GM21447 (cell line): ENCODE measurements at regions not wholly inside any gene's neighbourhood (a gene's known extent, or its start where the extent isn't known, plus 50 kb on each side); places are given as distances from the start of the nearest gene placed in this dataset.

ENCODE experiments used
- ATAC-seq: cut with Tn5 transposase; IDR thresholded peaks from one replicate; pipeline ENCODE4 v1.9.1; 2021; ENCODE audit not compliant: unreplicated experiment

DNA sequence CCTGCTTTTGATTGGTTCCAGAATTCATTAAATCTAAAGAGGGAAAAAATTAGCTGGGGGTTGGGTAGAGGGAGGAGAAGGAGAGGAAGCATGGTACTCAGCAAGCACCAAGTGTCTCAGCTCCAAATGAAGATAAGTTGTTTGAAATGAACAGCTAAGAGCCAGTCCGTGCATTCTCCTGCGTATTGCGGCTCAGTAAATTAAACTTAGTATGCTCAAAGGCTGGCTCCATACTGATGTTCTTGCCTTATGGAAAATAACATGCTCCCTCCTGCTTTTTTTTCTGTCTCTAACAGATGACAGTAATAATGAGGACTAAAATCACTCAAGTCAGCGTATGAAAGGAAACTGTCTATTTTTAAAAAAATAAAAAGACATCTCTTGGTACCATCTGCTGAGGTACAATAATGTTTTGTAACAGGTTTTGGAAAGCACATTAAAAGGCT is 161.0 kb downstream of the SPATA31D1 start:
- no peak for ATAC-seq

GRCh38 chr9:82152181-82152580 is 163.6 kb downstream of the SPATA31D1 start:
- no peak for ATAC-seq

GRCh38 chr9:82153032-82153431 is 164.5 kb downstream of the SPATA31D1 start:
- ATAC-seq: no peak

- no peak for ATAC-seq
Observed at GRCh38 chr9:82154573-82154972, 166.0 kb downstream of the SPATA31D1 start.

- ATAC-seq: no peak
Observed at GRCh38 chr9:82161876-82162275, 173.3 kb downstream of the SPATA31D1 start.

- no peak for ATAC-seq
Observed at GRCh38 chr9:82164159-82164558, 175.6 kb downstream of the SPATA31D1 start.

GRCh38 chr9:82167296-82167695 is 178.7 kb downstream of the SPATA31D1 start:
- ATAC-seq: no peak

DNA sequence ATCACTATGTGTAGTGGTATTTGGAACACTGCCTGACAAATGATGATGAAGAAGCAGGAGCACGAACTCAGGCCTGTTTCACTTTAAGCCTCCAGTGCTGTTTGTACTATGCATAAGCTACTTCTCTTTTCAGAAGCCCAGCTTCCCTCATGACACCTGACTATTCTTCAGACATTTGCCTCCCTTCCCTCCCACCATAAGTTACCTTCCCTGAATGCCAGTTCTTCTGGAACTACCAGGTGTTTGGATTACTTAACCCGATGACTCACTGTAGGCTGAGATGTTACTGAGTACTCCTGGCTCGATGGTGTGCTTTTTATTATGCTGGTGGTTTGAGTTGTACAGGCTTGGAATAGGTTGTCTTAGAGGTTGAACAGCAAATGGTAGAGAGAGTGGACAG is 180.0 kb downstream of the SPATA31D1 start:
- ATAC-seq: no peak

DNA sequence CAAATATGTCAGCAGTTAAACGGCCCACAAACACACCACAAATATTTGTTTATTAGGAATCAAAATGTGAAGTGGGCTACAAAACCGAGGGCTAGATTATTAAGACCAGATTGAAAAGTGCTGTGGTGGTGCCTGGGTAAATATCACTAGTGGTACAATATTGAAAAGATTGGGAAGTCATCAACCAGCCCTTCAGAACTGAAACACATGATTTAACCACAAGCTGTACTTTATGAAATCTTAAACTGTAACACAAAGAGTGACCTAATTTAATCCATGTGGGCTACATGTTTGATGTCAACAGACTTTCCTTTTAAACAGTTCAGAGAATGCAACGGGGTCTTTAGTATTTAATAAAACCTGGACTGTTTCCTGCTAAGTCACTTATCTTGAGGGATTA is 182.3 kb downstream of the SPATA31D1 start:
- ATAC-seq: no peak

DNA sequence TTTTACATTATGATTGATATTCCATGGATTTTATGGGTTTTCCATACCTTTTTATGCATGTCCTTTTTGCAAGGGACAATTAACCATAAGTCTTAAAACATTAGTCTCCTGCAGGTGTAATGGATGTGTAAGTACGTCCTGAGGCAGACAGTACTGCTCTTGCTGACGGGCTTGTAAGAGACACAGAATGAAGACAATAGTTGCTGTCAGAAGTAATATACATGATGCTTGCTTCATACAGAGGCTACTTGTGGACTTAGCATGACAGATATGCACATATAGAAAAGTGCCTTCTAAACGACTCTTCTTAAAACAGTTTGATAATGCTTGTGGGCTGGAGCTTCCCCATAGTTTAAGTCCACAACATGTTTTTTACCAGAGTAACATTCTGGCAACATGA is 182.7 kb downstream of the SPATA31D1 start:
- no peak for ATAC-seq

DNA sequence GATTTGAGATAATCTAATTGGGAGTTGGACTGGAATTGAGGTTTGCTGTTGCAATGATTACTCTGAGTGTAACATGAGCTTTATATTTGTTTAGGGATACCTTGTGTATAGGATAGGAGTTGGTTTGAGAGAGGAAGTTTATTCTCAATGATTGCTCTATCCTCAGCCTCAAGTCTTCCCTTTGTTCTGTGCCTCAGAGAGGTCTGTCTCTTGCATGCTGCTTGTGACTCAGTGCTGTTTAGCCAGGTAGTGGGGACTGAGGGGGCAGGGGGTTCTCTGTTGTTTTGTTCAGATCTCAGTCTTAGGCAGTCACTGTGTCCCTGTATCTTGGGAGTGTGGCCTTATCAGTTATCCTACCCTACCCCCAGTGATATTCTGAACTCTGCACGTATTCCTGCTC is 192.1 kb downstream of the SPATA31D1 start:
- no peak for ATAC-seq

DNA sequence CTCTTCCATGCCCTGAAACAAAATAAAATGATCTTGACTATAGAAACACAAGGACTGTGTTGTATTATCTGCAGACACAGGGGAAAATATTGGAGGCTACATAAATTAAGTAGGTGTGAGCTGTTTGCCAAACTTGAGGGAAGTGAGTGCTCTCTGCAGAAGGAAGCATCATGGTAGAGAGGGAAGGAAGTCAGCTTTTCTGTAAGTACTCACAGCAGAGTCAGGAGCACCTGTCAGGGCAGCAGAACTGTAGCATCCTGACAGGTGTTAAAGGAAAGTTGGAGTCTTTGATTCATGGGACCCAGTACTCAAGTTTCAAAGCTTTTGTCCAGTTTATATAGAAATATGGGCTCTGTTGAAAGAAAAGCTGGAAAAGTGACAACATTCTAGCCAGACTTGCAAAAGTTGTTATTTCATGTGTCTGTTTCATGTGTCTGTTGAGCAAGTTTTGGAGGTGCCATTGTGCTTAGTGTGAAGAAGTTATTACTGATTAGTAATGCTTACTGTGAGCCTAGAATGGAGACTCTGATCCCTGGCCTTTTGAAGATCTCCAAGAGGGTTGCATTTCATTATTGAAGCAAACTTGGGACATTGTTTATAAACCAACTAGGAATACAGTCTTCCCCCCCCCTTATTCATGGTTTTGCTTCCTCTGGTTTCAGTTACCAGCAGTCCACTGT is 194.7 kb downstream of the SPATA31D1 start:
- ATAC-seq: no peak

- no peak for ATAC-seq
Observed at GRCh38 chr9:82184524-82184923, 196.0 kb downstream of the SPATA31D1 start.

DNA sequence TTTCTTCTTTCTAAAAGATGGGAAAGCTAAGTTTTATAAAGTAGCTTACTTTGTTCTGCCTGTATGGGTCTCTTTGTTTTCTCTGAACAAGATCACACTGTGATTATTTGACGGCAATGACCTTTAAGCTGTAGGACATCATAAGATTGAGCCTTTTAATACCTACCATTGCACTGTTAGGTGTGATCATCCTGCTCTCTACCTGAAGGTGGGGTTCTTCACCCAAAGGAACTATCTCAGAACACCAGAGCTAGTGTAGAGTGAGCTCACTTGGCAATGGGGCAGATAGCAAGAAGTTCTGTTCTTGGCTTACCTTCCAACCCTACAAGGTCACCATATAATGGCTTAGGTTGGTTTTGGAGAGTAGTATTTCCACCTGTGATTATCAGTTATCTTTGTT is 200.2 kb downstream of the SPATA31D1 start:
- ATAC-seq: no peak

DNA sequence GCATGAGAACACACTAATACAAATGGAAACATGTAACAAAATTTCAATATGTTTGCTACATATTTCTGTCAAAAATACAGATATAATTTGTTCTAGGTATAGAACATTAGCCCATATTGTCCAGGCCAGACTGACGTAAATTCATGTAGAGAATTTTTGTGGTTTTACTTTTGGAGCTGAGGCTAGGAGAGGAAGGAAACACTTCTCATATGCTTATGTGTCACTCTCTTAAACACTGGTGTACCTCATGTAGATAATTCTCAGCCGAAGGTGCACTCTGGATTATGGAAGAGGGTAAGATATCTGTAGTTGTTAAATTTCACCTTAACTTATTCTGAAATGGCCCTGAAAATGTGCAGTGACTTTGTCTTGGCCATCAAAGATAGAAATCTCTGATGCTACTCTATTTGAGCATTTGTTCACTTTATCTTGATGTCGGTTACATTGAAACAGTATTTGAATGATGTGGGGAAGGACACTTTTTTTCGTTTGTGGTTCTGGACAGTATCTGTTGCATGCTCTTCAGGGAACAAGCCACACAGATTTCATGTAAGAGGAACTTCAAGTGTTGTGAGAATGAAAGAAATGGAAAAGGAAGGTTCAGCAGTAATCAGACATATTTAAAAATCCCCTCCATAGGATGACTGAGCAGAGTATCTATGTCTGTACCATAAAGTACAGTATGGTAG is 202.7 kb downstream of the SPATA31D1 start:
- no peak for ATAC-seq

GRCh38 chr9:82192211-82192610 is 203.6 kb downstream of the SPATA31D1 start:
- ATAC-seq: no peak

DNA sequence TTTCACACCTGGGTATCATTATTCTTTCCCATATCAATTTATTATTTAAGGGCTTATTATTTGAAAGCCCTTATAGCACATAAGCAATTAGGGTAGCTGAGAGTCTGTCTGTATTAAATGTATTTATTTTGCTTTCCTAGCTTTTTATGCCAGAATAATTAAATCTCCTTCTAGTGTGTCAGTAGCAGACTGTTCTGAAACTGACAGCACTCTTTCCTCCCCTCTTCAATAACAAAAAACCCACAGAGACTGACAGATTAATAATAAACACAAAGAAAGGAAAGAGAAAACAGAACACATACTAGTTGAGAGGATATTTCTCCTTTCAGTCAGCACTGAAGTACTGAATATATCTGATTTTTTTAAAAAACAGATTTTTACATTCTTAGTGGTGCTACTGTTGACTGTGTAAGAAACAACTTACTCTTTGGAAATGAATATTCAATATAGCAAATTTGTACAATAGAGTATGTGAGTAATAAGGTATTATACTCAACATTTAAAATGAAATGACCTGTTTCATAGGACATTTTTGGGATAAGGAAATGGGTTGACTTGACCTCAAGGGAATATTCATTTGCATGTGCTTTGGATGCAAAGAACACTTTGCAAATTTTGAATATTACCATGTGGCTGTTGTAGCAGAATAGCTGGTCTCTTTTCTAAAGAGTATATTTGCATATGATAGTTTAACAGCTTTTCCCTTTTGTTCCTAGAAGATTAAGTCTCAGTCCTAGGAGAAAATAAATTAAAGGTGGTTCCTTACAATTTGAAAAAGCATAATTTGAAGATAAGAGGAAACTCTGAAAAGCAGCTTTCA is 208.3 kb downstream of the SPATA31D1 start:
- ATAC-seq: no peak

- ATAC-seq: no peak
Observed at GRCh38 chr9:82201196-82201595, 212.6 kb downstream of the SPATA31D1 start.

GRCh38 chr9:82202808-82203207 is 214.2 kb downstream of the SPATA31D1 start:
- ATAC-seq: no peak

DNA sequence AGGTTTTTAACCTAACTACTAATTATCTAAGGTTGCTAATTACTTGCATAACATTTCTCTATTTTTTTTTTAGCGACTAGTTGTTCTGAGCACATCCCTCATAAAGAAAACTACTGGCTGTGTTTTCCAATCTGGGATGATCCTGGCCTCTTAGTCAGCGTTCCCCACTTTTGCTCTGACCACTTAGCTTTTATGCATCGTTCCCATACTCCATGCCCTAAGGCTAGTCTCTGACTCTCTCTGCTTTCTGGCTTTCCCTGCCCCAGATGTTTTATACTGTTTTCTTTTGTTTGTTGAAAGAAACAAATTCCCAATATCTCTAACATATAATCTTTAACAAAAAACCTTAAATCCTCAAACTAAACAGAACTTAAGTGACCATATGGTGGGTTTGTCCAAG is 217.9 kb downstream of the SPATA31D1 start:
- ATAC-seq: no peak

DNA sequence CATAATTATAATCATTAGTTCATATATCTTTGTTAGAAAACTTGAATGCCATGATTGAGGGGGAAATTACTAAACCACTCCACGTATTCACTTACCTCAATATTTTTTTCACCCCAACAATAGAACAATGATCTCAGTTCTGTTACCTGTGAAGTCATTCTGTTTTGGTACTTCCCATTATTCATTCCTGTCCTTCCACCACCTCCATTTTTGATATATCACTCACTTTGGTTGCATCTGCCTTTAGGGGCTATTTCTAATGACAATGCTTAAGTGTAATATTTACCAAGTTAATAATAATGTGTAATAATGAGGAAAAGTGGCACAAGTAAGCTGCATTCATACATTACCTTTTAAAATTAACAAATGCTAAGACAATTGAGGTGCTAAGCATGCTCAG is 218.4 kb downstream of the SPATA31D1 start:
- ATAC-seq: no peak
